Esophagus squamous epithelium (tissue), 4 donors: ENCODE measurements at regions not wholly inside any gene's neighbourhood (a gene's known extent, or its start where the extent isn't known, plus 50 kb on each side); places are given as distances from the start of the nearest gene placed in this dataset.

Experiments used
- POLR2A ChIP-seq, 4 donors: fragments of 450-650 bp; IDR thresholded peaks; one replicate each; pipeline ENCODE4 v1.6.1; 2017; ENCODE audit warnings: antibody characterized with exemption in 4 of 4, mild to moderate bottlenecking in 4 of 4, moderate library complexity in 3 of 4
- TF ChIP-seq, protein P1 (sequence below), 6 experiments: fragments of 450-650 bp in 4 of 6; fragments of 200-600 bp in 2 of 6; sonication (generic) in 2 of 6; IDR thresholded peaks; one replicate each; pipeline ENCODE4 v1.5.1; 2016 to 2019; ENCODE audit warnings: antibody characterized with exemption in 6 of 6, mild to moderate bottlenecking in 4 of 6, moderate library complexity in 4 of 6

DNA sequence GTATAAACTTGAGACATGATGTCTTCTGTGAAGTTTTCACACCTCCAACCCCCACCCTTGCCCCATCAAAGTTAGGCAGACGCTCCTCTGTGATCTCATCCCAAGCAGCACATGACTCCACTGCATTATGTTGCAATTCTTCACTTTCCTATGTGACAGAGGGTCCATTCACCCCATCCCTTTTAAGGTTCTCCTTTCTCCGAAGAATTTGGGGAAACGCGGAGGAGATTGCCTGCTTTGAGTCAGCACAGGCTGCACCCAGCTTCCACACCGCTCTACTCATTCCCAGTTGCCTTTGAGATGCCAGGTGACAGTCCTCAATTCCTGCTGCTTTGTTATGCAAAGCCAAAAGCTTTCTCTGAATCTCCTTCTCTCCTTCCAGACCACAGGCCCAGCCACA is 61.8 kb downstream of the PHLDA1 start:
- TF ChIP-seq, protein P1, sequence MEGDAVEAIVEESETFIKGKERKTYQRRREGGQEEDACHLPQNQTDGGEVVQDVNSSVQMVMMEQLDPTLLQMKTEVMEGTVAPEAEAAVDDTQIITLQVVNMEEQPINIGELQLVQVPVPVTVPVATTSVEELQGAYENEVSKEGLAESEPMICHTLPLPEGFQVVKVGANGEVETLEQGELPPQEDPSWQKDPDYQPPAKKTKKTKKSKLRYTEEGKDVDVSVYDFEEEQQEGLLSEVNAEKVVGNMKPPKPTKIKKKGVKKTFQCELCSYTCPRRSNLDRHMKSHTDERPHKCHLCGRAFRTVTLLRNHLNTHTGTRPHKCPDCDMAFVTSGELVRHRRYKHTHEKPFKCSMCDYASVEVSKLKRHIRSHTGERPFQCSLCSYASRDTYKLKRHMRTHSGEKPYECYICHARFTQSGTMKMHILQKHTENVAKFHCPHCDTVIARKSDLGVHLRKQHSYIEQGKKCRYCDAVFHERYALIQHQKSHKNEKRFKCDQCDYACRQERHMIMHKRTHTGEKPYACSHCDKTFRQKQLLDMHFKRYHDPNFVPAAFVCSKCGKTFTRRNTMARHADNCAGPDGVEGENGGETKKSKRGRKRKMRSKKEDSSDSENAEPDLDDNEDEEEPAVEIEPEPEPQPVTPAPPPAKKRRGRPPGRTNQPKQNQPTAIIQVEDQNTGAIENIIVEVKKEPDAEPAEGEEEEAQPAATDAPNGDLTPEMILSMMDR (IDR thresholded peaks at IDR 0.05) = no peak
- TF ChIP-seq POLR2A (IDR thresholded peaks at IDR 0.05) = no peak
